GM12878 (cell line): ENCODE measurements at regions not wholly inside any gene's neighbourhood (a gene's known extent, or its start where the extent isn't known, plus 50 kb on each side); places are given as distances from the start of the nearest gene placed in this dataset.
A peak's percentile ranks its signal among the peaks of the same experiment; 100 is the strongest.

Source experiments
- BCL11A ChIP-seq: IDR thresholded peaks from 2 replicates; pipeline ENCODE4 v1.6.1; 2011; ENCODE audit warnings: low read depth, low read length
- BMI1 ChIP-seq: fragments of 450-650 bp; IDR thresholded peaks from 2 replicates; pipeline ENCODE4 v1.6.1; 2016; ENCODE audit warnings: mild to moderate bottlenecking, moderate library complexity, borderline replicate concordance
- CEBPB ChIP-seq, 2 experiments: fragments of 150-350 bp in 1 of 2; IDR thresholded peaks; 2 replicates each; pipeline ENCODE4 v1.6.1; 2012 to 2014; ENCODE audit warnings: low read depth in 2 of 2, low read length in 2 of 2, borderline replicate concordance in 1 of 2, inconsistent platforms in 1 of 2
- CHD2 ChIP-seq: IDR thresholded peaks from 2 replicates; pipeline ENCODE4 v1.6.1; 2011; ENCODE audit warnings: low read depth, low read length, improper control_type of control experiment, borderline replicate concordance
- NFYA ChIP-seq: IDR thresholded peaks from 2 replicates; pipeline ENCODE4 v1.6.1; 2011; ENCODE audit warnings: low read depth, mild to moderate bottlenecking, low read length, improper control_type of control experiment, borderline replicate concordance
- PAX5 ChIP-seq: IDR thresholded peaks from 2 replicates; pipeline ENCODE4 v1.6.1; 2011; ENCODE audit warnings: low read depth, low read length, borderline replicate concordance
- POLR2A ChIP-seq: IDR thresholded peaks from 2 replicates; pipeline ENCODE4 v1.6.1; 2011; ENCODE audit warnings: low read depth, mild to moderate bottlenecking, low read length
- SIN3A ChIP-seq: IDR thresholded peaks from 2 replicates; pipeline ENCODE4 v1.6.1; 2012; ENCODE audit warnings: low read depth, low read length, improper control_type of control experiment
- TAF1 ChIP-seq: IDR thresholded peaks from 2 replicates; pipeline ENCODE4 v1.6.1; 2011; ENCODE audit warnings: mild to moderate bottlenecking, low read depth, low read length, borderline replicate concordance
- TF ChIP-seq, protein P1 (sequence below), 3 experiments: IDR thresholded peaks in 2 of 3; conservative IDR thresholded peaks in 1 of 3; 2 replicates each; pipeline ENCODE4 v1.5.1; 2011; ENCODE audit warnings: low read depth in 3 of 3, low read length in 3 of 3, mild to moderate bottlenecking in 3 of 3, control low read depth in 2 of 3, moderate library complexity in 2 of 3, inconsistent platforms in 1 of 3, mixed read lengths in 1 of 3; ENCODE audit not compliant: control insufficient read depth in 2 of 3, insufficient read depth in 1 of 3; ENCODE audit errors: extremely low read depth in 1 of 3

DNA sequence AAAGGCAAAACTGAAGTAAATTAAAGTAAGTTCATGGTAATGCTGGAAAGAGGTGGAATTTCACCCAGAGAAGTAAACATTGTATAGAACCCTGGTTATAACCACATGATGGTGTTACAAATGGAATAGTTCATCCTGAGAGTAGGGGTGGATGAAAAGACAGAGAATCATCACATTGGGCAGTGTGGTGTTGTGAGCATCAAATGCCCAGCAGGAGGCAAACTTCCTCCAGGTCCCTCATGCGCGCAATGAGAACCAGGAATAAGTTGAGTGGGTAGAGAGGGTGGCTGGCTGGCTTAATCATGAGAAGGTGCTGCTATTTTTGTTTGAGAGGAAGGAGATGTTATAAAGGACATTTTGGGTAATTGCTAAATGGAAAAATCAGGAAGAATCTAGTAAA, 163.3 kb upstream of the HMHB1 start:
- no peak for TF ChIP-seq BMI1
- no peak for TF ChIP-seq CEBPB (IDR thresholded peaks at IDR 0.05; ENCODE audit: borderline replicate concordance in 1 of 2, low read depth in 2 of 2, low read length in 2 of 2)
- TF ChIP-seq, protein P1, sequence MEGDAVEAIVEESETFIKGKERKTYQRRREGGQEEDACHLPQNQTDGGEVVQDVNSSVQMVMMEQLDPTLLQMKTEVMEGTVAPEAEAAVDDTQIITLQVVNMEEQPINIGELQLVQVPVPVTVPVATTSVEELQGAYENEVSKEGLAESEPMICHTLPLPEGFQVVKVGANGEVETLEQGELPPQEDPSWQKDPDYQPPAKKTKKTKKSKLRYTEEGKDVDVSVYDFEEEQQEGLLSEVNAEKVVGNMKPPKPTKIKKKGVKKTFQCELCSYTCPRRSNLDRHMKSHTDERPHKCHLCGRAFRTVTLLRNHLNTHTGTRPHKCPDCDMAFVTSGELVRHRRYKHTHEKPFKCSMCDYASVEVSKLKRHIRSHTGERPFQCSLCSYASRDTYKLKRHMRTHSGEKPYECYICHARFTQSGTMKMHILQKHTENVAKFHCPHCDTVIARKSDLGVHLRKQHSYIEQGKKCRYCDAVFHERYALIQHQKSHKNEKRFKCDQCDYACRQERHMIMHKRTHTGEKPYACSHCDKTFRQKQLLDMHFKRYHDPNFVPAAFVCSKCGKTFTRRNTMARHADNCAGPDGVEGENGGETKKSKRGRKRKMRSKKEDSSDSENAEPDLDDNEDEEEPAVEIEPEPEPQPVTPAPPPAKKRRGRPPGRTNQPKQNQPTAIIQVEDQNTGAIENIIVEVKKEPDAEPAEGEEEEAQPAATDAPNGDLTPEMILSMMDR (IDR thresholded peaks at IDR 0.05 in 2 of 3, conservative IDR thresholded peaks at IDR 0.05 in 1 of 3; ENCODE audit: control insufficient read depth in 2 of 3, extremely low read depth in 1 of 3, insufficient read depth in 1 of 3, low read depth in 3 of 3, low read length in 3 of 3), result peak in 2 of 3 experiments; percentile 16 to 22; a peak in 2 of 6 replicates
- no peak for TF ChIP-seq CHD2
- no peak for TF ChIP-seq POLR2A
- TF ChIP-seq SIN3A, result no peak
- no peak for TF ChIP-seq TAF1
- no peak for TF ChIP-seq PAX5
- no peak for TF ChIP-seq BCL11A
- TF ChIP-seq NFYA, result no peak
